Hepatocyte (in vitro differentiated cells): ENCODE measurements at regions not wholly inside any gene's neighbourhood (a gene's known extent, or its start where the extent isn't known, plus 50 kb on each side); places are given as distances from the start of the nearest gene placed in this dataset.
A peak's percentile ranks its signal among the peaks of the same experiment; 100 is the strongest.

Source experiments
- DNase-seq: peaks from one replicate; pipeline ENCODE4 v3.0.0-alpha.2; 2016; ENCODE audit warnings: low spot score
- H2AFZ ChIP-seq: fragments of 200-600 bp; sonication (generic); 2 replicates; pipeline ENCODE4 v1.6.0; 2016; ENCODE audit warnings: antibody characterized with exemption, mild to moderate bottlenecking
- H3K27ac ChIP-seq: fragments of 200-600 bp; sonication (generic); 2 replicates; pipeline ENCODE4 v1.5.1; 2016; ENCODE audit warnings: mild to moderate bottlenecking
- H3K27me3 ChIP-seq: fragments of 200-600 bp; sonication (generic); 2 replicates; pipeline ENCODE4 v1.6.1; 2016
- H3K36me3 ChIP-seq: fragments of 200-600 bp; sonication (generic); replicated peaks from 2 replicates; pipeline ENCODE4 v1.5.1; 2016; ENCODE audit warnings: low read depth; ENCODE audit not compliant: insufficient read depth
- H3K4me1 ChIP-seq: fragments of 200-600 bp; sonication (generic); 2 replicates; pipeline ENCODE4 v1.5.1; 2016; ENCODE audit warnings: mild to moderate bottlenecking, moderate library complexity; ENCODE audit not compliant: insufficient read depth
- H3K4me2 ChIP-seq: fragments of 200-600 bp; sonication (generic); 2 replicates; pipeline ENCODE4 v1.6.0; 2016
- H3K4me3 ChIP-seq: fragments of 200-600 bp; sonication (generic); 2 replicates; pipeline ENCODE4 v1.5.1; 2016; ENCODE audit warnings: mild to moderate bottlenecking
- H3K79me2 ChIP-seq: fragments of 200-600 bp; sonication (generic); 2 replicates; pipeline ENCODE4 v1.6.0; 2017; ENCODE audit warnings: mild to moderate bottlenecking
- H3K9me2 ChIP-seq: fragments of 200-600 bp; sonication (generic); replicated peaks from 2 replicates; pipeline ENCODE4 v1.6.0; 2017; ENCODE audit warnings: mild to moderate bottlenecking; ENCODE audit not compliant: insufficient read depth
- H3K9me3 ChIP-seq: fragments of 200-600 bp; sonication (generic); 2 replicates; pipeline ENCODE4 v1.5.1; 2016; ENCODE audit warnings: low read depth, mild to moderate bottlenecking
- H4K20me1 ChIP-seq: fragments of 200-600 bp; sonication (generic); 2 replicates; pipeline ENCODE4 v1.6.0; 2016; ENCODE audit warnings: mild to moderate bottlenecking; ENCODE audit not compliant: insufficient read depth, poor library complexity, severe bottlenecking
- EZH2 ChIP-seq: fragments of 200-600 bp; sonication (generic); IDR thresholded peaks from 2 replicates; pipeline ENCODE4 v1.6.1; 2016; ENCODE audit warnings: antibody characterized with exemption, mild to moderate bottlenecking, borderline replicate concordance
- EZH2phosphoT487 ChIP-seq: fragments of 200-600 bp; sonication (generic); IDR thresholded peaks from one replicate; pipeline ENCODE4 v1.6.1; 2018; ENCODE audit warnings: antibody characterized with exemption, mild to moderate bottlenecking, low read depth, moderate library complexity; ENCODE audit not compliant: unreplicated experiment, severe bottlenecking
- WGBS: methylation state at CpG from one replicate; pipeline ENCODE4 v1.1.6; 2016; ENCODE audit warnings: low lambda C conversion rate; ENCODE audit errors: missing lambda C conversion rate; 5-methylcytosine and 5-hydroxymethylcytosine counted together
- TF ChIP-seq, protein P1 (sequence below): fragments of 200-600 bp; sonication (generic); IDR thresholded peaks from 2 replicates; pipeline ENCODE4 v1.5.1; 2016; ENCODE audit warnings: antibody characterized with exemption, mild to moderate bottlenecking; ENCODE audit not compliant: poor library complexity

DNA sequence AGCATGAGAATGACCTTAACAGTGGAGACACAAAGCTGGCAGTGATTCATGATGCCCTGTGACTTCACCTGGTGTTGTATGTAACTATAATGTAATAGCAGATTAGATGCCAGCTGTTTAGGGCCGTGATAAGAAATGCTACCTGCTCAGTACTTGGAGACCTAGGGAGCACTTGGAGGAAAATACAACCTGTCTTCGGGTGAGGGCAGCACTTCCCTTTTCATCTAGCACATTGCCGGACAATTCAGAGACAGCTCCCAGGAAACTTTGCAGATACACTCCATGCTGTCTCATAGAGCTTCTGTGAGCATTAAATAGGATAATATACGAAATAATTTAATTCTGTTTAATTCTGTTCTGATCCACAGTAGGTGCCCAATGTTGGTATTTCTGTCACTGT, 668.5 kb downstream of the TSN start:
- Histone ChIP-seq H2AFZ (no peak overlapping the region), H3K27ac (no peak overlapping the region), H4K20me1 (no peaks in the 10 kb centered on the region), H3K36me3 (no peaks in the 10 kb centered on the region), H3K4me2 (no peak overlapping the region), H3K9me3 (no peaks in the 10 kb centered on the region), H3K4me1 (peaks cover 4% of the 10 kb centered on the region), H3K4me3 (no peak overlapping the region), H3K9me2 (no peaks in the 10 kb centered on the region), H3K27me3 (no peaks in the 10 kb centered on the region), H3K79me2 (no peaks in the 10 kb centered on the region)
- DNase-seq, result no peak
- TF ChIP-seq EZH2phosphoT487 (no peak), EZH2 (no peak)
- TF ChIP-seq, protein P1, sequence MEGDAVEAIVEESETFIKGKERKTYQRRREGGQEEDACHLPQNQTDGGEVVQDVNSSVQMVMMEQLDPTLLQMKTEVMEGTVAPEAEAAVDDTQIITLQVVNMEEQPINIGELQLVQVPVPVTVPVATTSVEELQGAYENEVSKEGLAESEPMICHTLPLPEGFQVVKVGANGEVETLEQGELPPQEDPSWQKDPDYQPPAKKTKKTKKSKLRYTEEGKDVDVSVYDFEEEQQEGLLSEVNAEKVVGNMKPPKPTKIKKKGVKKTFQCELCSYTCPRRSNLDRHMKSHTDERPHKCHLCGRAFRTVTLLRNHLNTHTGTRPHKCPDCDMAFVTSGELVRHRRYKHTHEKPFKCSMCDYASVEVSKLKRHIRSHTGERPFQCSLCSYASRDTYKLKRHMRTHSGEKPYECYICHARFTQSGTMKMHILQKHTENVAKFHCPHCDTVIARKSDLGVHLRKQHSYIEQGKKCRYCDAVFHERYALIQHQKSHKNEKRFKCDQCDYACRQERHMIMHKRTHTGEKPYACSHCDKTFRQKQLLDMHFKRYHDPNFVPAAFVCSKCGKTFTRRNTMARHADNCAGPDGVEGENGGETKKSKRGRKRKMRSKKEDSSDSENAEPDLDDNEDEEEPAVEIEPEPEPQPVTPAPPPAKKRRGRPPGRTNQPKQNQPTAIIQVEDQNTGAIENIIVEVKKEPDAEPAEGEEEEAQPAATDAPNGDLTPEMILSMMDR, result no peak
- 79% methylated on average over 4 of the region's 4 CpGs for WGBS

DNA sequence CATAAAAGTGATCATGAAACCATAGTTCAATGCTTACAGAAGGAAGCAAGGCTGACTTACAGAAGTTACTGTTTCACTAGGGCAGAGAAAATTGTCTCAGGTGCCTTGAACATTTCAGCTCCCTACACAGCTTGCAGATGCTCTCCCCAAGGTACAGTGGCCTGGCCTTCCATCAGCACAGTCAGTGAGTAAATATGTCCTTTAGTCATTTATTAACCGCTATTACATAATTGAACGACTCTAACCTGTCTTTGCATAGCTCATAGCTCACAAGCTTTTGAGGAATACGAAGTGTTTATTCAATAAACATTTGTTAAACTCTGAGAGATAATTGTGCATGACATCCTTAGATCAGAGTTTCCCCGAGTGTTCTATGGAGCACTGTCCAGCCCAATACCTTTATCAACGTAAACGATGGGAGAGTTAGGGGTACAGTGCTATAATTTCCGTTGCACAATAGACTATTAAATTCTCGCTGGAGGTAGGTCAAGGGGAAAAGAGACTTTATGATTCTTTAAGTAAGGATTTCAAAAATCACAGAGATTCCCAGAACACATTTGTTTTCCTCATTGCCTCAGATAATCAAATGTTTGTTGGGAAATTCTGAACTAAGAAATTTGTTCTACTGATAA, 677.8 kb downstream of the TSN start:
- 54% methylated on average over 8 of the region's 8 CpGs for WGBS

DNA sequence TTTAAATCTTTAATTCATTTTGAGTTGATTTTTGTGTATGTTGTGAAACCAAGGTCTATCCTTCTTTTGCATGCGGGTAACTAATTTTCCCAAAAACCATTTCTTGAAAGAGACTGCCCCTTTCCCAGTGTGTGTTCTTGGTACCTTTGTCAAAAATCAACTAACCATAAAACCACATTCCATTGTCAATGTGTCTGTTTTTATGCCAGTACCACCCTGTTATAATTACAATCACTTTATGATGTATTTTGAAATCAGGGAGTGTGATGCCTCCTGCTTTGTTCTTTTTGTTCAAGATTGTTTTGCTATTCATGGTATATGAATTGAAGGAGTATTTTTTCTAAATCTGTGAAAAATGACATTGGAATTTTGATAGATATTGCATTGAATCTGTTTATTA, 689.6 kb downstream of the TSN start:
- Histone ChIP-seq H3K36me3 (no peaks in the 10 kb centered on the region), H3K9me3 (no peaks in the 10 kb centered on the region), H3K9me2 (no peaks in the 10 kb centered on the region), H3K4me1 (no peaks in the 10 kb centered on the region), H3K4me2 (no peak overlapping the region), H3K27ac (no peak overlapping the region), H3K79me2 (no peaks in the 10 kb centered on the region), H2AFZ (no peak overlapping the region), H3K27me3 (no peaks in the 10 kb centered on the region), H4K20me1 (no peaks in the 10 kb centered on the region), H3K4me3 (no peak overlapping the region)
- TF ChIP-seq EZH2phosphoT487 (no peak), EZH2 (no peak)
- TF ChIP-seq, protein P1, result no peak
- DNase-seq, result no peak
- 35% methylated on average over 1 of the region's 1 CpG for WGBS

More for the DNA sequence above, 677.8 kb downstream of the TSN start:
- DNase-seq, result peak; percentile 69
- Histone ChIP-seq H3K79me2 (no peaks in the 10 kb centered on the region), H3K27me3 (no peaks in the 10 kb centered on the region), H3K4me1 (no peaks in the 10 kb centered on the region), H3K27ac (peak overlapping the region; percentile 75), H4K20me1 (no peaks in the 10 kb centered on the region), H3K4me2 (peak overlapping the region; percentile 58), H3K36me3 (no peaks in the 10 kb centered on the region), H3K4me3 (no peak overlapping the region), H2AFZ (no peak overlapping the region), H3K9me2 (no peaks in the 10 kb centered on the region), H3K9me3 (no peaks in the 10 kb centered on the region)
- TF ChIP-seq, protein P1, result no peak
- TF ChIP-seq EZH2phosphoT487 (no peak), EZH2 (no peak)

DNA sequence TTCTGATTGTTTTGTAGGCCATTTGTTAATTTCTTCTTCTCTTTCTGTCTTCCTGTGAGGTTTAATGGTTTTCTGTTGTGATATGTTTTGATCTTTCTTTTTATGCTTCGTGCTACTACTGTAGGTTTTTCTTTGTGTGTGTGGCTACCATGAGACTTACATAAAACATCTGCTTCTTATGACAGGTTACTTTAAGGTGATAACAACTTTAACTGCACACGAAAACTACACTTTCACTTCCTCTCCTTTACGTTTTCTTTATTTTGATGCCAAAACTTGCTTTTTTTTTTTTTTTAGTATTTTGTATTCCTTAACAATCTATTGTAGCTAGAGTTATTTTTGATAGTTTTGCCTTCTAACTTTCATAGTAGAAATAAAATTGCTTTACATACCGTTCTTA, 691.3 kb downstream of the TSN start:
- Histone ChIP-seq H3K27me3 (no peaks in the 10 kb centered on the region), H3K79me2 (no peaks in the 10 kb centered on the region), H3K9me3 (no peaks in the 10 kb centered on the region), H3K36me3 (no peaks in the 10 kb centered on the region), H3K9me2 (no peaks in the 10 kb centered on the region), H3K27ac (no peak overlapping the region), H3K4me2 (no peak overlapping the region), H3K4me1 (no peaks in the 10 kb centered on the region), H3K4me3 (no peak overlapping the region), H4K20me1 (no peaks in the 10 kb centered on the region), H2AFZ (no peak overlapping the region)
- DNase-seq, result no peak
- WGBS, result 95% methylated on average over 4 of the region's 4 CpGs
- TF ChIP-seq, protein P1, result no peak
- TF ChIP-seq EZH2phosphoT487, result no peak
- TF ChIP-seq EZH2, result no peak
